ENCODE measurements at regions not wholly inside any gene's neighbourhood (a gene's known extent, or its start where the extent isn't known, plus 50 kb on each side); places are given as distances from the start of the nearest gene placed in this dataset.

DNA sequence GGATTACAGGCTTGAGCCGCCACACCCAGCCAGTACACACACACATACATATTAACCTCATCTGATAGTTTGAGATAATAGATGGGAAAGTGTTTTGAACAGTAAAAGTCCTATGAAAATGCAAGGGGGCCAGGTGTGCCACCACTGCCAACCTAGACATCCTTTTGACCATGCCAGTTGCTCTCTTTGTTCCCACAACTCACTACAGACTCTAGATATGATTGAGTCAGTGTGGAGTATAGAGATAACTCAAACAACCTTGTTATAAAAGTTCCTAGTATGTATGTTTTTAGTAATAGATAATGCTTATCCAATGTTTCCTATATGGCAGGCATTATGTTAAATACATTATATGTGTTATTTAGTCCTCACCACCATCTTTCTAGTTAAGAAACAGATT lies 72.7 kb upstream of the JAK1 start:
- Histone ChIP-seq H3K4me2 (replicated peaks; ENCODE audit: low read depth, low read length, poor library complexity, severe bottlenecking) (no peak overlapping the region), H3K4me3 (ENCODE audit: control extremely low read depth in 1 of 5, extremely low read depth in 1 of 5, insufficient read depth in 1 of 5, low read depth in 2 of 5, low read length in 4 of 5) (no peak overlapping the region), H3K36me3 (replicated peaks in 1 of 2; ENCODE audit: control extremely low read depth in 1 of 2, control insufficient read depth in 1 of 2, extremely low read depth in 1 of 2, insufficient read depth in 2 of 2, low read length in 1 of 2) (no peaks in the 10 kb centered on the region), H2AFZ (ENCODE audit: insufficient read depth, low read depth, low read length, poor library complexity, severe bottlenecking) (no peak overlapping the region), H4K20me1 (ENCODE audit: control insufficient read depth, insufficient read depth, low read length, poor library complexity, severe bottlenecking) (no peaks in the 10 kb centered on the region), H3K9ac (ENCODE audit: low read length) (no peak overlapping the region), H3K79me2 (ENCODE audit: control insufficient read depth, insufficient read depth, low read length) (no peaks in the 10 kb centered on the region), H3K27me3 (replicated peaks in 1 of 4; ENCODE audit: control extremely low read depth in 1 of 4, control insufficient read depth in 3 of 4, insufficient read depth in 4 of 4, low read length in 3 of 4) (no peaks in the 10 kb centered on the region), H3K9me3 (ENCODE audit: control extremely low read depth in 1 of 3, control insufficient read depth in 2 of 3, insufficient read depth in 1 of 3, low read length in 2 of 3) (no peaks in the 10 kb centered on the region), H3K27ac (ENCODE audit: low read length in 2 of 2) (no peak overlapping the region), H3K4me1 (ENCODE audit: control insufficient read depth in 2 of 2, insufficient read depth in 2 of 2, low read length in 2 of 2) (peaks cover 14% of the 10 kb centered on the region in 2 donors)
- POLR2A ChIA-PET = no interaction called here
- TF ChIP-seq EZH2 (IDR thresholded peaks at IDR 0.05; ENCODE audit: borderline replicate concordance, insufficient read depth, low read depth, low read length, poor library complexity, severe bottlenecking) = no peak
- TF ChIP-seq, protein P1, sequence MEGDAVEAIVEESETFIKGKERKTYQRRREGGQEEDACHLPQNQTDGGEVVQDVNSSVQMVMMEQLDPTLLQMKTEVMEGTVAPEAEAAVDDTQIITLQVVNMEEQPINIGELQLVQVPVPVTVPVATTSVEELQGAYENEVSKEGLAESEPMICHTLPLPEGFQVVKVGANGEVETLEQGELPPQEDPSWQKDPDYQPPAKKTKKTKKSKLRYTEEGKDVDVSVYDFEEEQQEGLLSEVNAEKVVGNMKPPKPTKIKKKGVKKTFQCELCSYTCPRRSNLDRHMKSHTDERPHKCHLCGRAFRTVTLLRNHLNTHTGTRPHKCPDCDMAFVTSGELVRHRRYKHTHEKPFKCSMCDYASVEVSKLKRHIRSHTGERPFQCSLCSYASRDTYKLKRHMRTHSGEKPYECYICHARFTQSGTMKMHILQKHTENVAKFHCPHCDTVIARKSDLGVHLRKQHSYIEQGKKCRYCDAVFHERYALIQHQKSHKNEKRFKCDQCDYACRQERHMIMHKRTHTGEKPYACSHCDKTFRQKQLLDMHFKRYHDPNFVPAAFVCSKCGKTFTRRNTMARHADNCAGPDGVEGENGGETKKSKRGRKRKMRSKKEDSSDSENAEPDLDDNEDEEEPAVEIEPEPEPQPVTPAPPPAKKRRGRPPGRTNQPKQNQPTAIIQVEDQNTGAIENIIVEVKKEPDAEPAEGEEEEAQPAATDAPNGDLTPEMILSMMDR (IDR thresholded peaks at IDR 0.05) = no peak
- no peaks in the 10 kb centered on the region for H3K27me3 Mint-ChIP-seq
- H3K9me3 Mint-ChIP-seq (ENCODE audit: insufficient read depth) = no peaks in the 10 kb centered on the region
- H3K27ac Mint-ChIP-seq = no peak overlapping the region
- H3K4me3 Mint-ChIP-seq = no peak overlapping the region
- peaks cover 14% of the 10 kb centered on the region for H3K4me1 Mint-ChIP-seq
- DNase-seq = no peak
- CTCF ChIA-PET = no interaction called here
- ATAC-seq (ENCODE audit: low read depth) = no peak
- intact Hi-C loops (cut with micrococcal nuclease) = no loop called here
- no CpG with 5 or more reads among the region's 1 CpG for WGBS (ENCODE audit: insufficient coverage)

DNA sequence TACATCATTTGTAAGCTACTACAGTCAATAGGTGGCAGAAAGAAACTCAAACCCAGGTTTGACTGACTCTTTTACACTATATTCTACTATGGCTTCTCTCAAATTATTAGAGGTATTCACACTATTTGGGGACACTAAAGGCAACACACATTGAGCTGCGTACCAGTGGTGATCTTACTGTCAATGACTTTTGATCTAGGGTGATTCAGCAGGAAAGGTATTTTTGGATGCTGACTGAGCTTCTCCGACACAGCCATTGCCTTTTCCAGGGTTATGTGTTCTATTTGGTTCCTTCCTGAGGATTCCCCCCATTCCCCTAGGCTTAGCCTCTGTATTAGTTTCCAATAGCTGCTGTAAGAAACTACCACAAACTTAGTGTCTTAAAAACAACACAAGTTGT lies 73.2 kb upstream of the JAK1 start:
- no peak overlapping the region for H3K4me2 ChIP-seq (replicated peaks; ENCODE audit: low read depth, low read length, poor library complexity, severe bottlenecking)
- DNase-seq (no peak), ATAC-seq (ENCODE audit: low read depth) (no peak)
- H3K4me3 Mint-ChIP-seq = no peak overlapping the region
- WGBS (ENCODE audit: insufficient coverage) = no CpG with 5 or more reads among the region's 2 CpGs
- no peak overlapping the region for H3K4me3 ChIP-seq (ENCODE audit: control extremely low read depth in 1 of 5, extremely low read depth in 1 of 5, insufficient read depth in 1 of 5, low read depth in 2 of 5, low read length in 4 of 5)
- no peaks in the 10 kb centered on the region for H4K20me1 ChIP-seq (ENCODE audit: control insufficient read depth, insufficient read depth, low read length, poor library complexity, severe bottlenecking)
- TF ChIP-seq EZH2 (IDR thresholded peaks at IDR 0.05; ENCODE audit: borderline replicate concordance, insufficient read depth, low read depth, low read length, poor library complexity, severe bottlenecking) = no peak
- TF ChIP-seq, protein P1 (IDR thresholded peaks at IDR 0.05) = no peak
- H3K36me3 ChIP-seq (replicated peaks in 1 of 2; ENCODE audit: control extremely low read depth in 1 of 2, control insufficient read depth in 1 of 2, extremely low read depth in 1 of 2, insufficient read depth in 2 of 2, low read length in 1 of 2) = no peaks in the 10 kb centered on the region
- H3K9ac ChIP-seq (ENCODE audit: low read length) = no peak overlapping the region
- no peaks in the 10 kb centered on the region for H3K9me3 Mint-ChIP-seq (ENCODE audit: insufficient read depth)
- no peak overlapping the region for H3K27ac ChIP-seq (ENCODE audit: low read length in 2 of 2)
- ChIA-PET CTCF (no interaction called here), POLR2A (no interaction called here)
- H3K79me2 ChIP-seq (ENCODE audit: control insufficient read depth, insufficient read depth, low read length) = no peaks in the 10 kb centered on the region
- no peak overlapping the region for H3K27ac Mint-ChIP-seq
- no peaks in the 10 kb centered on the region for H3K9me3 ChIP-seq (ENCODE audit: control extremely low read depth in 1 of 3, control insufficient read depth in 2 of 3, insufficient read depth in 1 of 3, low read length in 2 of 3)
- H3K4me1 ChIP-seq (ENCODE audit: control insufficient read depth in 2 of 2, insufficient read depth in 2 of 2, low read length in 2 of 2) = peaks cover 14% of the 10 kb centered on the region in 2 donors
- peaks cover 14% of the 10 kb centered on the region for H3K4me1 Mint-ChIP-seq
- H2AFZ ChIP-seq (ENCODE audit: insufficient read depth, low read depth, low read length, poor library complexity, severe bottlenecking) = no peak overlapping the region
- no peaks in the 10 kb centered on the region for H3K27me3 ChIP-seq (replicated peaks in 1 of 4; ENCODE audit: control extremely low read depth in 1 of 4, control insufficient read depth in 3 of 4, insufficient read depth in 4 of 4, low read length in 3 of 4)
- intact Hi-C loops (cut with micrococcal nuclease) = no loop called here
- no peaks in the 10 kb centered on the region for H3K27me3 Mint-ChIP-seq
